Spleen (tissue), 7 donors: ENCODE measurements at regions not wholly inside any gene's neighbourhood (a gene's known extent, or its start where the extent isn't known, plus 50 kb on each side); places are given as distances from the start of the nearest gene placed in this dataset.

ENCODE experiments used
- POLR2A ChIP-seq, 3 donors: fragments of 450-650 bp; IDR thresholded peaks; one replicate each; pipeline ENCODE4 v1.5.1; 2017; ENCODE audit warnings: antibody characterized with exemption in 3 of 3, mild to moderate bottlenecking in 1 of 3
- POLR2AphosphoS5 ChIP-seq, 3 donors: sonication (generic); formaldehyde crosslinking; IDR thresholded peaks; one replicate each; pipeline ENCODE4 v1.5.1; 2017; ENCODE audit warnings: antibody characterized with exemption in 3 of 3
- TF ChIP-seq, protein P1 (sequence below), 11 experiments: fragments of 200-600 bp in 7 of 11; fragments of 450-650 bp in 4 of 11; sonication (generic) in 4 of 11; IDR thresholded peaks in 8 of 11; conservative IDR thresholded peaks in 3 of 11; 1 replicate in 7 of 11; 2 replicates in 4 of 11; pipeline versions ENCODE4 v1.4.0 to v1.8.0; 2016 to 2021; ENCODE audit warnings: antibody characterized with exemption in 11 of 11, inconsistent platforms in 4 of 11, mild to moderate bottlenecking in 1 of 11
- donor health status: DM: no; HTN: no; CAD: no; lungs with moderate emphysema.
- donor health status: DM: no; HTN: no; CAD: no.
- donor health status: DM: no; HTN: no; CAD: no.

DNA sequence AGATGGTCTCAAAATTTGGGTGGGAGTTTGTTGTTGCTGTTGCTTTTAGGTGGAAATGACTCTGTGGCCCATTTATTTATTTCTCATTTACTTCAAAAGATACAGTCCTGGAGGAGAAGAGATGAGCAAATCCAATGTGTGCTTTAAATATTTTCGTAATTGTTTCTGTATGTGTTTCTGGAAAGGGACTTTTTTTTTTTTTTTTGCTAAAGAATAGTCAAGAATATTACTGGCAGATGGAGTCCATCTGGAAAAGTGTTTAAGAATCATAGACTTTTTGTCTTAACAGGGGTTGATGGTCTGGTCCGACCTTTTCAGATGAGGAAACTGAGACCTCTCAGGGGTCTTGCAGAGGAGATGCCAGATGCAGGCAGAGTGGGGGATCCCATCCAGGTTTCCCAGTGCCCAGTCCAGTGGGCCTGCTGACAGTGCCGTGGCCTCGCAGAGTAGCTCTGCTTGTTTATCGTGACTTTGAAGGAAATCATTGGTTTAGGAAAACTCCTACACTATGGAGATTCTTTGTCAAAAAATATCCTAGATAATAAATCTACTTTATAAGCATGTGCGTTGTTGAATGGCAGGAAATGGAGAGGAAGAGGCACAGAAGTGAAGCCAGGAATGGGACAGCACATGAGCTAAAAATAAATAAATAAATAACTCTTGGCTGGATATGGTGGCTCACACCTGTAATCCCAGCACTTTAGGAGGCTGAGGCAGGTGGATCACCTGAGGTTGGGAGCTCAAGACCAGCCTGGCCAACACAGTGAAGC is 164.3 kb upstream of the SVIL start:
- no peak for TF ChIP-seq POLR2AphosphoS5 (IDR thresholded peaks at IDR 0.05)
- TF ChIP-seq, protein P1, sequence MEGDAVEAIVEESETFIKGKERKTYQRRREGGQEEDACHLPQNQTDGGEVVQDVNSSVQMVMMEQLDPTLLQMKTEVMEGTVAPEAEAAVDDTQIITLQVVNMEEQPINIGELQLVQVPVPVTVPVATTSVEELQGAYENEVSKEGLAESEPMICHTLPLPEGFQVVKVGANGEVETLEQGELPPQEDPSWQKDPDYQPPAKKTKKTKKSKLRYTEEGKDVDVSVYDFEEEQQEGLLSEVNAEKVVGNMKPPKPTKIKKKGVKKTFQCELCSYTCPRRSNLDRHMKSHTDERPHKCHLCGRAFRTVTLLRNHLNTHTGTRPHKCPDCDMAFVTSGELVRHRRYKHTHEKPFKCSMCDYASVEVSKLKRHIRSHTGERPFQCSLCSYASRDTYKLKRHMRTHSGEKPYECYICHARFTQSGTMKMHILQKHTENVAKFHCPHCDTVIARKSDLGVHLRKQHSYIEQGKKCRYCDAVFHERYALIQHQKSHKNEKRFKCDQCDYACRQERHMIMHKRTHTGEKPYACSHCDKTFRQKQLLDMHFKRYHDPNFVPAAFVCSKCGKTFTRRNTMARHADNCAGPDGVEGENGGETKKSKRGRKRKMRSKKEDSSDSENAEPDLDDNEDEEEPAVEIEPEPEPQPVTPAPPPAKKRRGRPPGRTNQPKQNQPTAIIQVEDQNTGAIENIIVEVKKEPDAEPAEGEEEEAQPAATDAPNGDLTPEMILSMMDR (IDR thresholded peaks at IDR 0.05 in 8 of 11, conservative IDR thresholded peaks at IDR 0.05 in 3 of 11) = no peak
- no peak for TF ChIP-seq POLR2A (IDR thresholded peaks at IDR 0.05)
